Vagina (tissue), 2 donors: ENCODE measurements at regions not wholly inside any gene's neighbourhood (a gene's known extent, or its start where the extent isn't known, plus 50 kb on each side); places are given as distances from the start of the nearest gene placed in this dataset.

Experiments used
- DNase-seq, 2 donors: peaks; one replicate each; pipeline ENCODE4 v3.0.0-alpha.2; 2017; ENCODE audit errors: extremely low spot score in 2 of 2
- H3K27ac ChIP-seq: fragments of 200-600 bp; sonication (generic); one replicate; pipeline ENCODE4 v1.5.1; 2019
- H3K27me3 ChIP-seq: fragments of 200-600 bp; sonication (generic); one replicate; pipeline ENCODE4 v1.5.1; 2019
- H3K36me3 ChIP-seq, 2 donors: fragments of 200-600 bp; sonication (generic); one replicate each; pipeline ENCODE4 v1.5.1; 2017 to 2019
- H3K4me1 ChIP-seq: fragments of 200-600 bp; sonication (generic); one replicate; pipeline ENCODE4 v1.5.1; 2019
- H3K4me3 ChIP-seq, 2 donors: fragments of 200-600 bp; sonication (generic); 1 replicate in 1 of 2; 2 replicates in 1 of 2; pipeline ENCODE4 v1.5.1; 2016 to 2019
- H3K9me3 ChIP-seq: fragments of 200-600 bp; sonication (generic); one replicate; pipeline ENCODE4 v1.5.1; 2019
- POLR2A ChIP-seq, 2 donors: fragments of 450-650 bp; IDR thresholded peaks; one replicate each; pipeline ENCODE4 v1.6.1; 2017; ENCODE audit warnings: antibody characterized with exemption in 2 of 2, mild to moderate bottlenecking in 2 of 2, moderate library complexity in 2 of 2
- POLR2AphosphoS5 ChIP-seq, 2 donors: sonication (generic); formaldehyde crosslinking; IDR thresholded peaks; one replicate each; pipeline ENCODE4 v1.9.0; 2017; ENCODE audit warnings: antibody characterized with exemption in 2 of 2, mild to moderate bottlenecking in 2 of 2, low read depth in 1 of 2; ENCODE audit not compliant: insufficient read depth in 1 of 2
- intact Hi-C: fragments of 100-400 bp; cut with DNase I; formaldehyde crosslinking; loops from one replicate; pipeline ENCODE4 v1.15.1; 2023
- TF ChIP-seq, protein P1 (sequence below), 3 experiments: fragments of 450-650 bp in 2 of 3; fragments of 200-600 bp in 1 of 3; sonication (generic) in 1 of 3; IDR thresholded peaks; one replicate each; pipeline ENCODE4 v1.5.1; 2017 to 2019; ENCODE audit warnings: antibody characterized with exemption in 3 of 3, mild to moderate bottlenecking in 2 of 3, moderate library complexity in 2 of 3

GRCh38 chr2:58879834-58880233 is 638.7 kb upstream of the FANCL start:
- Histone ChIP-seq H3K4me3 (no peak overlapping the region), H3K27me3 (no peaks in the 10 kb centered on the region), H3K36me3 (no peaks in the 10 kb centered on the region), H3K4me1 (no peaks in the 10 kb centered on the region), H3K9me3 (no peaks in the 10 kb centered on the region), H3K27ac (no peak overlapping the region)
- intact Hi-C loops, result no loop called here
- DNase-seq, result no peak
- TF ChIP-seq POLR2A (IDR thresholded peaks at IDR 0.05) (no peak), POLR2AphosphoS5 (IDR thresholded peaks at IDR 0.05; ENCODE audit: insufficient read depth in 1 of 2, low read depth in 1 of 2) (no peak)
- TF ChIP-seq, protein P1, sequence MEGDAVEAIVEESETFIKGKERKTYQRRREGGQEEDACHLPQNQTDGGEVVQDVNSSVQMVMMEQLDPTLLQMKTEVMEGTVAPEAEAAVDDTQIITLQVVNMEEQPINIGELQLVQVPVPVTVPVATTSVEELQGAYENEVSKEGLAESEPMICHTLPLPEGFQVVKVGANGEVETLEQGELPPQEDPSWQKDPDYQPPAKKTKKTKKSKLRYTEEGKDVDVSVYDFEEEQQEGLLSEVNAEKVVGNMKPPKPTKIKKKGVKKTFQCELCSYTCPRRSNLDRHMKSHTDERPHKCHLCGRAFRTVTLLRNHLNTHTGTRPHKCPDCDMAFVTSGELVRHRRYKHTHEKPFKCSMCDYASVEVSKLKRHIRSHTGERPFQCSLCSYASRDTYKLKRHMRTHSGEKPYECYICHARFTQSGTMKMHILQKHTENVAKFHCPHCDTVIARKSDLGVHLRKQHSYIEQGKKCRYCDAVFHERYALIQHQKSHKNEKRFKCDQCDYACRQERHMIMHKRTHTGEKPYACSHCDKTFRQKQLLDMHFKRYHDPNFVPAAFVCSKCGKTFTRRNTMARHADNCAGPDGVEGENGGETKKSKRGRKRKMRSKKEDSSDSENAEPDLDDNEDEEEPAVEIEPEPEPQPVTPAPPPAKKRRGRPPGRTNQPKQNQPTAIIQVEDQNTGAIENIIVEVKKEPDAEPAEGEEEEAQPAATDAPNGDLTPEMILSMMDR (IDR thresholded peaks at IDR 0.05), result no peak

- Histone ChIP-seq H3K9me3 (no peaks in the 10 kb centered on the region), H3K4me1 (no peaks in the 10 kb centered on the region)
- intact Hi-C loops, result no loop called here
Measured at GRCh38 chr2:58878778-58879177, 637.7 kb upstream of the FANCL start.

GRCh38 chr2:58876126-58876525 is 635.0 kb upstream of the FANCL start:
- no peaks in the 10 kb centered on the region for H3K9me3 ChIP-seq
- no peak for DNase-seq
- H3K27ac ChIP-seq, result no peak overlapping the region
- H3K27me3 ChIP-seq, result no peaks in the 10 kb centered on the region
- H3K4me1 ChIP-seq, result no peaks in the 10 kb centered on the region
- H3K4me3 ChIP-seq, result no peak overlapping the region
- intact Hi-C loops, result no loop called here
- no peaks in the 10 kb centered on the region for H3K36me3 ChIP-seq
- no peak for TF ChIP-seq POLR2AphosphoS5 (IDR thresholded peaks at IDR 0.05; ENCODE audit: insufficient read depth in 1 of 2, low read depth in 1 of 2)
- TF ChIP-seq POLR2A (IDR thresholded peaks at IDR 0.05), result no peak

More at GRCh38 chr2:58878778-58879177, 637.7 kb upstream of the FANCL start:
- H3K27ac ChIP-seq, result no peak overlapping the region
- TF ChIP-seq POLR2A (IDR thresholded peaks at IDR 0.05) (no peak), POLR2AphosphoS5 (IDR thresholded peaks at IDR 0.05; ENCODE audit: insufficient read depth in 1 of 2, low read depth in 1 of 2) (no peak)
- TF ChIP-seq, protein P1 (IDR thresholded peaks at IDR 0.05), result no peak
- no peak for DNase-seq
- no peaks in the 10 kb centered on the region for H3K27me3 ChIP-seq
- no peaks in the 10 kb centered on the region for H3K36me3 ChIP-seq
- no peak overlapping the region for H3K4me3 ChIP-seq

DNA sequence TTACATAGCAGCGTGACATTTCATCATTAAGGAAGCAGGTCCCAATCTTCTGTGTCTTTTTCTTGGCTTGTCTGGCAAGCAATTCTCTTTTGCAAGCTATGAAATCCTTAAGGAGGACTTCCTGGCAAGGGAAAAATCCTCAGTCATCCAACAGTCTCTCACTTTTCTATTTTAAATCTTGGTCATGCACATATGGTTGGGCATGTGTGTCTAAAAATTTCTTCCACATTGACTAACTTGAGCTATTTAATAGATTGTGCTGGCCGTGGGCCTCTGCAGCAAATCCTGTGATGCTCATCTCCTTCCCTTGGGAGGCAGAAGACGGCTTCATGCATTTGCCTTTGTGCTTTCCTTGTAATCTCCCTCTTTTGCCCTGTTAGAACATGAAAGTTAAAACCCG is 634.3 kb upstream of the FANCL start:
- no peak overlapping the region for H3K4me3 ChIP-seq
- TF ChIP-seq, protein P1 (IDR thresholded peaks at IDR 0.05), result no peak
- TF ChIP-seq POLR2AphosphoS5 (IDR thresholded peaks at IDR 0.05; ENCODE audit: insufficient read depth in 1 of 2, low read depth in 1 of 2) (no peak), POLR2A (IDR thresholded peaks at IDR 0.05) (no peak)
- intact Hi-C loops, result no loop called here

DNA sequence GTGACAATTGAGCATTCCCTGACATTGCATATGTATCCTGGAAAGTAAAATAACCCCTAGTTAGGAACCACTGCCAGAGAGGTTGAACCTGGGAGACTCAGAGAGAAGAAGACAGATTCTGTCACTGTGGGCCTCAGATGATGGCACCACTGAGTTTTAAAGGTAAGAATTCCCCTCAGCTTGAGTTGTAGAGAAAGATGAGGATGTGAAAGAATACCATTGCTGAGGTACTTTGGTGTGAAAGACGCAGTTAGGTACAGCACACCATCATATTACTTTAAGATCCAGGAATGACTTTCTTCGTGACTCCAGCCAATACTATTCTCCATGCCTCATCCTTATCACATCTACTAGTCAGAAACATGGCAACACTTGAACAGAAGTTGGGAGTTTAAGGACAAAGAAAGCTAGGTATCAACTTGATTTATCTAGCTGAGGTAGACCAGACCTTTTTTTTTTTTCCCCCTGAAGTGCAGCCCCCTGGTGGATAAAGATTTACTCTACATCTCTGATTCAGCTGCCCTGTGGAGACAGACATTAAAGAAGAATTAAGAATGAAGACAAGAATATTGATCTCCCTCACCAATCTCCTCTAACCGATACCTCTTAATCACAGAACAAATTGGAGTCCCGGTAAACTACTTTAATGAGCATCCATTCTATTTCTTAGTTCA is 630.5 kb upstream of the FANCL start:
- Histone ChIP-seq H3K27me3 (no peaks in the 10 kb centered on the region), H3K4me3 (no peak overlapping the region), H3K9me3 (no peaks in the 10 kb centered on the region), H3K27ac (no peak overlapping the region), H3K36me3 (no peaks in the 10 kb centered on the region), H3K4me1 (no peaks in the 10 kb centered on the region)
- DNase-seq, result no peak
- intact Hi-C loops, result no loop called here
- TF ChIP-seq, protein P1 (IDR thresholded peaks at IDR 0.05), result no peak
- TF ChIP-seq POLR2AphosphoS5 (IDR thresholded peaks at IDR 0.05; ENCODE audit: insufficient read depth in 1 of 2, low read depth in 1 of 2) (no peak), POLR2A (IDR thresholded peaks at IDR 0.05) (no peak)

More for the DNA sequence above, 634.3 kb upstream of the FANCL start:
- no peak for DNase-seq
- no peaks in the 10 kb centered on the region for H3K27me3 ChIP-seq
- no peak overlapping the region for H3K27ac ChIP-seq
- H3K9me3 ChIP-seq, result no peaks in the 10 kb centered on the region
- H3K36me3 ChIP-seq, result no peaks in the 10 kb centered on the region
- H3K4me1 ChIP-seq, result no peaks in the 10 kb centered on the region
